NCI-H146 treated with DMSO at 0.1 percent for 48 hours (cell line): ENCODE measurements at regions not wholly inside any gene's neighbourhood (a gene's known extent, or its start where the extent isn't known, plus 50 kb on each side); places are given as distances from the start of the nearest gene placed in this dataset.

Source experiments
- DNase-seq: peaks from one replicate; lab custom pipeline; 2025; ENCODE audit not compliant: unreplicated experiment; lab: John Stamatoyannopoulos, UW

GRCh38 chr10:128312250-128312649, 186.0 kb upstream of the MKI67 start:
- no peak for DNase-seq

GRCh38 chr10:128314686-128315085, 188.5 kb upstream of the MKI67 start:
- DNase-seq: no peak

GRCh38 chr10:128316121-128316726, 190.0 kb upstream of the MKI67 start:
- DNase-seq: no peak

GRCh38 chr10:128316925-128317324, 190.7 kb upstream of the MKI67 start:
- no peak for DNase-seq

- no peak for DNase-seq
These were observed 192.1 kb upstream of the MKI67 start for GRCh38 chr10:128318366-128318765.

- no peak for DNase-seq
These were observed 192.7 kb upstream of the MKI67 start for GRCh38 chr10:128318913-128319312.

GRCh38 chr10:128322106-128322505, 195.9 kb upstream of the MKI67 start:
- DNase-seq: no peak

GRCh38 chr10:128322950-128323349, 196.7 kb upstream of the MKI67 start:
- no peak for DNase-seq

- no peak for DNase-seq
These were observed 198.0 kb upstream of the MKI67 start for GRCh38 chr10:128324058-128324827.

GRCh38 chr10:128325788-128326187, 199.6 kb upstream of the MKI67 start:
- DNase-seq: no peak

- no peak for DNase-seq
These were observed 200.0 kb upstream of the MKI67 start for GRCh38 chr10:128326251-128326650.

- no peak for DNase-seq
These were observed 200.6 kb upstream of the MKI67 start for GRCh38 chr10:128326851-128327250.

- DNase-seq: no peak
These were observed 210.2 kb upstream of the MKI67 start for GRCh38 chr10:128336401-128336800.

- no peak for DNase-seq
These were observed 211.7 kb upstream of the MKI67 start for GRCh38 chr10:128337860-128338378.

GRCh38 chr10:128338951-128339350, 212.7 kb upstream of the MKI67 start:
- no peak for DNase-seq

- DNase-seq: no peak
These were observed 213.5 kb upstream of the MKI67 start for GRCh38 chr10:128339753-128340152.

- no peak for DNase-seq
These were observed 219.1 kb upstream of the MKI67 start for GRCh38 chr10:128345353-128345752.

GRCh38 chr10:128360783-128361182, 234.6 kb upstream of the MKI67 start:
- DNase-seq: no peak

- no peak for DNase-seq
These were observed 235.3 kb upstream of the MKI67 start for GRCh38 chr10:128361487-128361886.

GRCh38 chr10:128362514-128362913, 236.3 kb upstream of the MKI67 start:
- DNase-seq: no peak

GRCh38 chr10:128364631-128365030, 238.4 kb upstream of the MKI67 start:
- no peak for DNase-seq

GRCh38 chr10:128365156-128365725, 239.0 kb upstream of the MKI67 start:
- no peak for DNase-seq
